Lung (tissue), 11 donors: ENCODE measurements at regions not wholly inside any gene's neighbourhood (a gene's known extent, or its start where the extent isn't known, plus 50 kb on each side); places are given as distances from the start of the nearest gene placed in this dataset.

Experiments used
- ATAC-seq: fragments of 200-7000 bp; cut with Tn5 transposase; one replicate; pipeline ENCODE4 v1.9.1; 2020; ENCODE audit warnings: moderate number of reproducible peaks; ENCODE audit not compliant: insufficient read depth, low FRiP score
- DNase-seq, 3 donors: peaks; one replicate each; pipeline ENCODE4 v3.0.0-alpha.2; 2013 to 2017
- H3K27ac ChIP-seq, 2 donors: one replicate each; pipeline ENCODE4 v1.5.1; 2013; ENCODE audit warnings: mild to moderate bottlenecking in 2 of 2, moderate library complexity in 2 of 2, control low read depth in 1 of 2, inconsistent platforms in 1 of 2, low read depth in 1 of 2, low read length in 1 of 2
- H3K27me3 ChIP-seq, 3 donors: one replicate each; pipeline ENCODE4 v1.5.1; 2013; ENCODE audit warnings: low read length in 2 of 3; ENCODE audit not compliant: control insufficient read depth in 3 of 3, insufficient read depth in 3 of 3
- H3K36me3 ChIP-seq, 4 donors: one replicate each; pipeline ENCODE4 v1.5.1; 2013; ENCODE audit warnings: low read length in 4 of 4, mild to moderate bottlenecking in 1 of 4, moderate library complexity in 1 of 4; ENCODE audit not compliant: control insufficient read depth in 4 of 4, insufficient read depth in 4 of 4
- H3K4me1 ChIP-seq, 5 donors: one replicate each; pipeline ENCODE4 v1.5.1; 2013; ENCODE audit warnings: low read length in 5 of 5, mild to moderate bottlenecking in 2 of 5, moderate library complexity in 1 of 5; ENCODE audit not compliant: control insufficient read depth in 5 of 5, insufficient read depth in 5 of 5
- H3K4me3 ChIP-seq: one replicate; pipeline ENCODE4 v1.5.1; 2013; ENCODE audit warnings: mild to moderate bottlenecking, control low read depth, moderate library complexity
- H3K9ac ChIP-seq, 2 donors: one replicate each; pipeline ENCODE4 v1.5.1; 2013; ENCODE audit warnings: low read length in 2 of 2, control low read depth in 1 of 2; ENCODE audit not compliant: insufficient read depth in 1 of 2
- H3K9me3 ChIP-seq, 4 donors: one replicate each; pipeline ENCODE4 v1.5.1; 2013; ENCODE audit warnings: low read length in 3 of 4, mild to moderate bottlenecking in 1 of 4, moderate library complexity in 1 of 4; ENCODE audit not compliant: control insufficient read depth in 4 of 4, insufficient read depth in 3 of 4
- WGBS, 2 donors: extraction: QIAGEN DNeasy Blood & Tissue Kit; methylation state at CpG; one replicate each; pipeline ENCODE4 v1.1.7; 2013; 5-methylcytosine and 5-hydroxymethylcytosine counted together
- TF ChIP-seq, protein P1 (sequence below): IDR thresholded peaks from 2 replicates; pipeline ENCODE4 v1.5.1; 2012; ENCODE audit warnings: mild to moderate bottlenecking; ENCODE audit errors: control extremely low read depth, extremely low read depth
- donor health status: control.
- donor health status: control.
- donor health status: Bipolar disorder and iron deficiency.
- donor health status: healthy.
- donor health status: DM: yes; HTN: yes; CAD: no.

GRCh38 chr9:19895006-19895405 is 106.2 kb upstream of the SLC24A2 start:
- no peaks in the 10 kb centered on the region for H3K36me3 ChIP-seq
- ATAC-seq (no peak), DNase-seq (peak; percentile 16 to 88 (median 87))
- no peak overlapping the region for H3K27ac ChIP-seq
- H3K9ac ChIP-seq, result no peak overlapping the region
- no peak overlapping the region for H3K4me3 ChIP-seq
- TF ChIP-seq, protein P1, sequence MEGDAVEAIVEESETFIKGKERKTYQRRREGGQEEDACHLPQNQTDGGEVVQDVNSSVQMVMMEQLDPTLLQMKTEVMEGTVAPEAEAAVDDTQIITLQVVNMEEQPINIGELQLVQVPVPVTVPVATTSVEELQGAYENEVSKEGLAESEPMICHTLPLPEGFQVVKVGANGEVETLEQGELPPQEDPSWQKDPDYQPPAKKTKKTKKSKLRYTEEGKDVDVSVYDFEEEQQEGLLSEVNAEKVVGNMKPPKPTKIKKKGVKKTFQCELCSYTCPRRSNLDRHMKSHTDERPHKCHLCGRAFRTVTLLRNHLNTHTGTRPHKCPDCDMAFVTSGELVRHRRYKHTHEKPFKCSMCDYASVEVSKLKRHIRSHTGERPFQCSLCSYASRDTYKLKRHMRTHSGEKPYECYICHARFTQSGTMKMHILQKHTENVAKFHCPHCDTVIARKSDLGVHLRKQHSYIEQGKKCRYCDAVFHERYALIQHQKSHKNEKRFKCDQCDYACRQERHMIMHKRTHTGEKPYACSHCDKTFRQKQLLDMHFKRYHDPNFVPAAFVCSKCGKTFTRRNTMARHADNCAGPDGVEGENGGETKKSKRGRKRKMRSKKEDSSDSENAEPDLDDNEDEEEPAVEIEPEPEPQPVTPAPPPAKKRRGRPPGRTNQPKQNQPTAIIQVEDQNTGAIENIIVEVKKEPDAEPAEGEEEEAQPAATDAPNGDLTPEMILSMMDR, result no peak
- H3K9me3 ChIP-seq, result peaks cover 0 to 3% (median 0%) of the 10 kb centered on the region in 4 donors
- 43 to 71% methylated on average over 3 of the region's 3 CpGs for WGBS, 2 donors
- no peaks in the 10 kb centered on the region for H3K27me3 ChIP-seq
- peaks cover 0 to 23% (median 0%) of the 10 kb centered on the region in 5 donors for H3K4me1 ChIP-seq

GRCh38 chr9:19885608-19886007 is 96.8 kb upstream of the SLC24A2 start:
- no peak overlapping the region for H3K27ac ChIP-seq
- DNase-seq (no peak), ATAC-seq (no peak)
- peaks cover 0 to 3% (median 0%) of the 10 kb centered on the region in 4 donors for H3K9me3 ChIP-seq
- H3K4me1 ChIP-seq, result no peaks in the 10 kb centered on the region
- no peak overlapping the region for H3K9ac ChIP-seq
- no peaks in the 10 kb centered on the region for H3K36me3 ChIP-seq
- 93 to 95% methylated on average over 4 of the region's 4 CpGs for WGBS, 2 donors
- TF ChIP-seq, protein P1, result no peak
- H3K4me3 ChIP-seq, result no peak overlapping the region
- H3K27me3 ChIP-seq, result no peaks in the 10 kb centered on the region

DNA sequence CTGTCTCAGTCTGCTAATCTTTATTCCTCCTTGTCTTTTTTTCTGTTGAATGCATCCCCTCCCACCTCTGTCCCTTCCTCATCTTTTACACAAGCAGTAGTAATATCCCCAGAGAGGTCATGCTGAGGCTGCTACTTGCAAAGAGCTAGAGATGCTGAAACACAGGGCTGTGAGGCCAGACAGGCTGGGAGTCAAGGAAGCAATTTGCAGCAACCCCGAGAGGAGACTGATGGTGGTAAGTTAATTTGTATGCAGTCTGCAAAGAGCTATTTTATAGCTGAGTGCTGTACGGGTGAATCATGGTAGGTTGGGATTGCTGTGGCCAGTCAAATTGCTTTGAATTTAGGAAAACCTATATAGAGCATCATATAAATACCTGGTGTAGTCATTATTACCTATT is 90.2 kb upstream of the SLC24A2 start:
- H3K27me3 ChIP-seq, result no peaks in the 10 kb centered on the region
- WGBS, 2 donors, result 74 to 85% methylated on average over 2 of the region's 2 CpGs

More for the DNA sequence above, 90.2 kb upstream of the SLC24A2 start:
- no peaks in the 10 kb centered on the region for H3K9me3 ChIP-seq
- H3K36me3 ChIP-seq, result no peaks in the 10 kb centered on the region
- no peak overlapping the region for H3K27ac ChIP-seq
- no peaks in the 10 kb centered on the region for H3K4me1 ChIP-seq
- TF ChIP-seq, protein P1, result no peak
- DNase-seq (no peak), ATAC-seq (no peak)
- no peak overlapping the region for H3K9ac ChIP-seq
- no peak overlapping the region for H3K4me3 ChIP-seq
